Upper lobe of left lung (tissue), 4 donors: ENCODE measurements at regions not wholly inside any gene's neighbourhood (a gene's known extent, or its start where the extent isn't known, plus 50 kb on each side); places are given as distances from the start of the nearest gene placed in this dataset.

Experiments
- EP300 ChIP-seq, 4 donors: sonication (generic); formaldehyde crosslinking; IDR thresholded peaks; one replicate each; pipeline ENCODE4 v1.5.1; 2017; ENCODE audit warnings: antibody characterized with exemption in 4 of 4, control low read depth in 2 of 4
- POLR2A ChIP-seq, 4 donors: fragments of 450-650 bp; IDR thresholded peaks; one replicate each; pipeline ENCODE4 v1.5.1; 2016 to 2017; ENCODE audit warnings: antibody characterized with exemption in 4 of 4, mild to moderate bottlenecking in 2 of 4
- POLR2AphosphoS5 ChIP-seq, 2 donors: sonication (generic); formaldehyde crosslinking; IDR thresholded peaks; one replicate each; pipeline ENCODE4 v1.5.1; 2017; ENCODE audit warnings: antibody characterized with exemption in 2 of 2
- TF ChIP-seq, protein P1 (sequence below), 6 experiments: fragments of 450-650 bp in 4 of 6; fragments of 200-600 bp in 2 of 6; sonication (generic) in 2 of 6; IDR thresholded peaks; one replicate each; pipeline ENCODE4 v1.5.1; 2016 to 2019; ENCODE audit warnings: antibody characterized with exemption in 6 of 6

DNA sequence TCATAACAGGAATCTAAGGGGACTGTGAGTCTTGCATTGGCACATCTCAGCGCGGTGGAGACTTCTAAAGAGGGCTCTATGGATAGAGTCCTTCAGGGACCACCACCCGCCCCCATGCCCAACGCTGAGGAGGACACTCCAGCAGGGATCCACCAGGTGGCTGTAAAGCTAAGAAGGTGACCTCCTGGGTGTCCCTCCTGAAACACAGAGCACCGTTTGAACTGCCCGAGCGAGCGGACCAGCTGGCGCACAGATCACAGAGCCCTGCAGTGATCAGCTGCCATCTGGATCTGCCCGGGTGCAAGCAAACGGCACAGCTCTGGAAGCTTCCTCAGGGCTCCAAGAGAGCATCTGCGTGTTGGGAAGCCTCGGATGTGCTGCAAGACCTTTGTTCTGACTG lies 51.3 kb upstream of the LYST start:
- TF ChIP-seq, protein P1, sequence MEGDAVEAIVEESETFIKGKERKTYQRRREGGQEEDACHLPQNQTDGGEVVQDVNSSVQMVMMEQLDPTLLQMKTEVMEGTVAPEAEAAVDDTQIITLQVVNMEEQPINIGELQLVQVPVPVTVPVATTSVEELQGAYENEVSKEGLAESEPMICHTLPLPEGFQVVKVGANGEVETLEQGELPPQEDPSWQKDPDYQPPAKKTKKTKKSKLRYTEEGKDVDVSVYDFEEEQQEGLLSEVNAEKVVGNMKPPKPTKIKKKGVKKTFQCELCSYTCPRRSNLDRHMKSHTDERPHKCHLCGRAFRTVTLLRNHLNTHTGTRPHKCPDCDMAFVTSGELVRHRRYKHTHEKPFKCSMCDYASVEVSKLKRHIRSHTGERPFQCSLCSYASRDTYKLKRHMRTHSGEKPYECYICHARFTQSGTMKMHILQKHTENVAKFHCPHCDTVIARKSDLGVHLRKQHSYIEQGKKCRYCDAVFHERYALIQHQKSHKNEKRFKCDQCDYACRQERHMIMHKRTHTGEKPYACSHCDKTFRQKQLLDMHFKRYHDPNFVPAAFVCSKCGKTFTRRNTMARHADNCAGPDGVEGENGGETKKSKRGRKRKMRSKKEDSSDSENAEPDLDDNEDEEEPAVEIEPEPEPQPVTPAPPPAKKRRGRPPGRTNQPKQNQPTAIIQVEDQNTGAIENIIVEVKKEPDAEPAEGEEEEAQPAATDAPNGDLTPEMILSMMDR (IDR thresholded peaks at IDR 0.05), result no peak
- TF ChIP-seq POLR2AphosphoS5 (IDR thresholded peaks at IDR 0.05) (no peak), POLR2A (IDR thresholded peaks at IDR 0.05) (no peak), EP300 (IDR thresholded peaks at IDR 0.05) (no peak)
